A172 (cell line): ENCODE measurements at regions not wholly inside any gene's neighbourhood (a gene's known extent, or its start where the extent isn't known, plus 50 kb on each side); places are given as distances from the start of the nearest gene placed in this dataset.

Experiments used
- DNase-seq: peaks from one replicate; pipeline ENCODE4 v3.0.0-alpha.2; 2015; ENCODE audit warnings: low spot score

GRCh38 chr2:6590442-6590841 is 275.3 kb downstream of the CMPK2 start:
- DNase-seq: no peak

- DNase-seq: peak; percentile 6
Measured at GRCh38 chr2:6602471-6602870, 263.2 kb downstream of the CMPK2 start.

- DNase-seq: no peak
Measured at GRCh38 chr2:6605836-6606505, 259.7 kb downstream of the CMPK2 start.

GRCh38 chr2:6617794-6618193 is 247.9 kb downstream of the CMPK2 start:
- DNase-seq: no peak

GRCh38 chr2:6618201-6618600 is 247.5 kb downstream of the CMPK2 start:
- no peak for DNase-seq

GRCh38 chr2:6623746-6624145 is 242.0 kb downstream of the CMPK2 start:
- DNase-seq: no peak

- no peak for DNase-seq
Measured at GRCh38 chr2:6626401-6627012, 239.2 kb downstream of the CMPK2 start.

- DNase-seq: no peak
Measured at GRCh38 chr2:6627316-6627715, 238.4 kb downstream of the CMPK2 start.

- DNase-seq: no peak
Measured at GRCh38 chr2:6630209-6630608, 235.5 kb downstream of the CMPK2 start.

- DNase-seq: no peak
Measured at GRCh38 chr2:6635296-6635695, 230.4 kb downstream of the CMPK2 start.

- no peak for DNase-seq
Measured at GRCh38 chr2:6637330-6637729, 228.4 kb downstream of the CMPK2 start.

- no peak for DNase-seq
Measured at GRCh38 chr2:6639929-6640620, 225.6 kb downstream of the CMPK2 start.

GRCh38 chr2:6640621-6641015 is 225.1 kb downstream of the CMPK2 start:
- DNase-seq: no peak

- DNase-seq: no peak
Measured at GRCh38 chr2:6641956-6642355, 223.8 kb downstream of the CMPK2 start.

GRCh38 chr2:6644261-6644660 is 221.4 kb downstream of the CMPK2 start:
- DNase-seq: no peak

GRCh38 chr2:6645004-6645403 is 220.7 kb downstream of the CMPK2 start:
- no peak for DNase-seq

- no peak for DNase-seq
Measured at GRCh38 chr2:6645672-6646071, 220.0 kb downstream of the CMPK2 start.

- no peak for DNase-seq
Measured at GRCh38 chr2:6647046-6647445, 218.7 kb downstream of the CMPK2 start.

- DNase-seq: no peak
Measured at GRCh38 chr2:6648596-6649247, 217.0 kb downstream of the CMPK2 start.

- DNase-seq: no peak
Measured at GRCh38 chr2:6650311-6650710, 215.4 kb downstream of the CMPK2 start.

- no peak for DNase-seq
Measured at GRCh38 chr2:6652251-6652650, 213.5 kb downstream of the CMPK2 start.

GRCh38 chr2:6653281-6653750 is 212.4 kb downstream of the CMPK2 start:
- DNase-seq: no peak

- no peak for DNase-seq
Measured at GRCh38 chr2:6654279-6654678, 211.4 kb downstream of the CMPK2 start.
